Coronary artery (tissue), 2 donors: ENCODE measurements at regions not wholly inside any gene's neighbourhood (a gene's known extent, or its start where the extent isn't known, plus 50 kb on each side); places are given as distances from the start of the nearest gene placed in this dataset.

Source experiments
- DNase-seq: peaks from one replicate; pipeline ENCODE4 v3.0.0-alpha.2; 2017; ENCODE audit warnings: low spot score
- H3K27ac ChIP-seq, 2 donors: fragments of 200-600 bp; sonication (generic); one replicate each; pipeline ENCODE4 v1.5.1; 2016 to 2019
- H3K4me3 ChIP-seq: fragments of 200-600 bp; sonication (generic); 2 replicates; pipeline ENCODE4 v1.5.1; 2016; ENCODE audit warnings: mild to moderate bottlenecking, moderate library complexity
- CTCF ChIP-seq: fragments of 200-600 bp; sonication (generic); IDR thresholded peaks from one replicate; pipeline ENCODE4 v1.5.1; 2019; ENCODE audit warnings: antibody characterized with exemption

DNA sequence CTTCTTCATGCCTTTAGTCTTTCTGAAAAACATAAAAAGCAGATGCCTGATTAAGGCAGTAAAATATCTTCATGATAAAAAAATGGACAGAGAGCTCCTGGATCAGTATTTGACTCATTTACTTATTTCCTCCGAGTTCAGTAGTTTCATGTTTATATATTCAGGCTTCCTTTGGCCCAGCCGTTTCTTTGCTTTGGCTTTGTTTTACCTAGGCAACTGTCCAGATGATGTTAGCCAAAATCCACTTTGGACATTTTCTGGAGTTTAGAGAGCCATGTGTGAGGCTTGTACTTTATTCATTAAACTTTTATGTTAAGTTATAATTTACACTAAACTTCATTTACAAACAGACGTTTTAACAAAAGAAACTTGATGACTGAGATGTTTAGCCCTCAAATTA is 307.1 kb upstream of the RSPO3 start:
- DNase-seq, result no peak
- no peak for TF ChIP-seq CTCF
- Histone ChIP-seq H3K4me3 (no peak overlapping the region), H3K27ac (no peak overlapping the region)

GRCh38 chr6:126812010-126812409 is 306.5 kb upstream of the RSPO3 start:
- Histone ChIP-seq H3K27ac (no peak overlapping the region), H3K4me3 (no peak overlapping the region)
- TF ChIP-seq CTCF, result no peak
- no peak for DNase-seq

DNA sequence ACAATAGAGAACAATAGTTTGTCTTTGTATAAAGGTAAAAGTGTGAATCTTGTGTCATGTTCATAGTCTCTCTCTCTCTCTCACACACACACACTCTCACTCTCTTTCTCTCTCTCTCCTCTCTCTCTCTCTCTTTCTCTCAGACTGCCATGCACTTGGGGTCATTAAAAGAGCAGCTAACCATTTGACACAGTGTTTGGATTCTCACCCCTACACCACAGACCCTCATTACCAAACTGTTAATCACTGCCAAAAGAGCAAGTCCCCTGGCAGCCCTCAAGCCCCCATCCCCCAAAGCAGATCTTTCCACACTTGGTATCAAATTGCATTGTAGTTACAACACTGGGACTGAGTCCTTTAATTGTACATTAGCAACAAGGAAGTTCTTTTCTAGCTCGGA is 305.8 kb upstream of the RSPO3 start:
- no peak for TF ChIP-seq CTCF
- Histone ChIP-seq H3K27ac (no peak overlapping the region), H3K4me3 (no peak overlapping the region)
- no peak for DNase-seq

- H3K4me3 ChIP-seq, result no peak overlapping the region
- no peak for DNase-seq
- no peak for TF ChIP-seq CTCF
- H3K27ac ChIP-seq, result no peak overlapping the region
Observed at GRCh38 chr6:126820634-126821033, 297.8 kb upstream of the RSPO3 start.

GRCh38 chr6:126821706-126822105 is 296.8 kb upstream of the RSPO3 start:
- Histone ChIP-seq H3K4me3 (no peak overlapping the region), H3K27ac (no peak overlapping the region)

DNA sequence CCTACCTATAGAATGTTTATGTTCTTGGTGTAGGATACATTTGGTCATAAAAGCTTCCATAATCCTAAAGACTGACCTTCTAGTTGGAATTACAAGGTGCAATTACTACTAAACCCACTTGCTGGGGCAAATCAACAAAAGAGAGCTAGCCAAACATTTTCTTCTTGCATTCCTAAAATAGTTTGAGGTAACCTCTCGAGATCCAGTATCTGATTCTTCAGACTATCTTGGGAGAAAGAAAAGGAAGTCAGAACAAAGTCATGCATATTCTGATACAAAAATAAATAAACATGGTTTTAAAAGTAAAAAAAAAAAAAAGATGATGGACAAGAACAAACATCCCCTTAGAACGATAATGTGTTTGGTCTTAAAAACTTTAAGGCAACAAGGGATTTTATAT is 294.2 kb upstream of the RSPO3 start:
- no peak overlapping the region for H3K4me3 ChIP-seq

More at GRCh38 chr6:126821706-126822105, 296.8 kb upstream of the RSPO3 start:
- no peak for DNase-seq
- TF ChIP-seq CTCF, result no peak

GRCh38 chr6:126824815-126825214 is 293.7 kb upstream of the RSPO3 start:
- TF ChIP-seq CTCF, result no peak
- DNase-seq, result no peak
- H3K27ac ChIP-seq, result no peak overlapping the region
- H3K4me3 ChIP-seq, result no peak overlapping the region

More for the DNA sequence above, 294.2 kb upstream of the RSPO3 start:
- TF ChIP-seq CTCF, result no peak
- no peak for DNase-seq
- no peak overlapping the region for H3K27ac ChIP-seq
